ENCODE measurements at regions not wholly inside any gene's neighbourhood (a gene's known extent, or its start where the extent isn't known, plus 50 kb on each side); places are given as distances from the start of the nearest gene placed in this dataset.

DNA sequence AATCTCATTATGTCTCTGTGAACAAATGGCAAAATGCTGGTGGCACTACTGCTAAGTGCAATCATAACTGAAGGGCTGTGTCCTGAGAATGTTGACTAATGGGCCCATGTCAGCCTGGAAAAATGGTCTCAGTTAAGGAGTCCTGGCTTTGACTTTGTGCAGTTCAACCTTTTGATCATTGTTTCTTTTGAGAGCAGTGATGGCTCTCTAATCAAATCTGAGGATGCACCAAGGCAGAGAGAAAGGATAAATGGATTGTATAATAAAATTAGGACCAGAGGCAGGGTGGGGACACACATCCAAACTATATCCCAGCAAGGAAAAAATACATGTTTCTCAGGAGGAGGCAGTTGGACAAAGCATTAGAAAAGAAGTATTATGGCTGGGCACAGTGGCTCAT is 59.6 kb upstream of the SYN3 start:
- TF ChIP-seq, protein P1, sequence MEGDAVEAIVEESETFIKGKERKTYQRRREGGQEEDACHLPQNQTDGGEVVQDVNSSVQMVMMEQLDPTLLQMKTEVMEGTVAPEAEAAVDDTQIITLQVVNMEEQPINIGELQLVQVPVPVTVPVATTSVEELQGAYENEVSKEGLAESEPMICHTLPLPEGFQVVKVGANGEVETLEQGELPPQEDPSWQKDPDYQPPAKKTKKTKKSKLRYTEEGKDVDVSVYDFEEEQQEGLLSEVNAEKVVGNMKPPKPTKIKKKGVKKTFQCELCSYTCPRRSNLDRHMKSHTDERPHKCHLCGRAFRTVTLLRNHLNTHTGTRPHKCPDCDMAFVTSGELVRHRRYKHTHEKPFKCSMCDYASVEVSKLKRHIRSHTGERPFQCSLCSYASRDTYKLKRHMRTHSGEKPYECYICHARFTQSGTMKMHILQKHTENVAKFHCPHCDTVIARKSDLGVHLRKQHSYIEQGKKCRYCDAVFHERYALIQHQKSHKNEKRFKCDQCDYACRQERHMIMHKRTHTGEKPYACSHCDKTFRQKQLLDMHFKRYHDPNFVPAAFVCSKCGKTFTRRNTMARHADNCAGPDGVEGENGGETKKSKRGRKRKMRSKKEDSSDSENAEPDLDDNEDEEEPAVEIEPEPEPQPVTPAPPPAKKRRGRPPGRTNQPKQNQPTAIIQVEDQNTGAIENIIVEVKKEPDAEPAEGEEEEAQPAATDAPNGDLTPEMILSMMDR (IDR thresholded peaks at IDR 0.05) = no peak
- DNase-seq = no peak

GRCh38 chr22:33116841-33117547 is 58.8 kb upstream of the SYN3 start:
- intact Hi-C loops (cut with DNase I) = no loop called here
- H3K27ac ChIP-seq = no peak overlapping the region
- H3K27me3 ChIP-seq = peaks cover 4% of the 10 kb centered on the region
- H3K36me3 ChIP-seq = no peaks in the 10 kb centered on the region
- TF ChIP-seq, protein P1 (IDR thresholded peaks at IDR 0.05) = no peak
- ATAC-seq = no peak
- no peak for DNase-seq
- H3K4me3 ChIP-seq = no peak overlapping the region
- no peaks in the 10 kb centered on the region for H3K4me1 ChIP-seq
- no peaks in the 10 kb centered on the region for H3K9me3 ChIP-seq

More for the DNA sequence above, 59.6 kb upstream of the SYN3 start:
- intact Hi-C loops (cut with DNase I) = no loop called here
- Histone ChIP-seq H3K4me1 (no peaks in the 10 kb centered on the region), H3K9me3 (no peaks in the 10 kb centered on the region), H3K4me3 (no peak overlapping the region), H3K27ac (no peak overlapping the region), H3K36me3 (no peaks in the 10 kb centered on the region), H3K27me3 (peaks cover 4% of the 10 kb centered on the region)
- no peak for ATAC-seq

- intact Hi-C loops (cut with DNase I) = no loop called here
- Histone ChIP-seq H3K4me1 (no peaks in the 10 kb centered on the region), H3K27me3 (peaks cover 4% of the 10 kb centered on the region), H3K4me3 (no peak overlapping the region), H3K27ac (no peak overlapping the region), H3K9me3 (no peaks in the 10 kb centered on the region), H3K36me3 (no peaks in the 10 kb centered on the region)
- TF ChIP-seq, protein P1 (IDR thresholded peaks at IDR 0.05) = no peak
- DNase-seq = no peak
- no peak for ATAC-seq
Observed at GRCh38 chr22:33114565-33114964, 56.4 kb upstream of the SYN3 start.

DNA sequence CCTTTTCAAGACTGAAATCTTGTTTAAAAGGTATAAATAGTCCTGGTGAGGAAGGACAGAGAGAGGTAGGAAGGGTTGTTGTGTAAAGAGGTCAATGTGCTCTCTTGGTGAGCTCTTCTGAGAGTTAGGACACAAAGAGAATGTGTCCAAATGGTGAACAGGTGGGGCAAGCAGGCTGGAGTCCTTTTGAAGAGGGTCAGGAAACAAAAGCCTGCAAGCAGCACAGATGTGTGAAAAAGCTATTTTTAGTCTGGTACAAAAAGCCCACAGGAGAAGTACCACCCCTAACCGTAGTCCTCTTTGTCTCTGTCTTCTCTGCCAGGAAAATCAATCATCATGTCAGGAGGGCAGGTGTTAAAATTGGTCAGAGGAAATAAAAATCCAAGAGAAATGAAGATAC is 54.4 kb upstream of the SYN3 start:
- TF ChIP-seq, protein P1 (IDR thresholded peaks at IDR 0.05) = no peak
- Histone ChIP-seq H3K9me3 (no peaks in the 10 kb centered on the region), H3K27me3 (peaks cover 4% of the 10 kb centered on the region), H3K4me1 (no peaks in the 10 kb centered on the region), H3K36me3 (no peaks in the 10 kb centered on the region), H3K27ac (no peak overlapping the region), H3K4me3 (no peak overlapping the region)
- DNase-seq = no peak
- intact Hi-C loops (cut with DNase I) = no loop called here
- ATAC-seq = no peak

DNA sequence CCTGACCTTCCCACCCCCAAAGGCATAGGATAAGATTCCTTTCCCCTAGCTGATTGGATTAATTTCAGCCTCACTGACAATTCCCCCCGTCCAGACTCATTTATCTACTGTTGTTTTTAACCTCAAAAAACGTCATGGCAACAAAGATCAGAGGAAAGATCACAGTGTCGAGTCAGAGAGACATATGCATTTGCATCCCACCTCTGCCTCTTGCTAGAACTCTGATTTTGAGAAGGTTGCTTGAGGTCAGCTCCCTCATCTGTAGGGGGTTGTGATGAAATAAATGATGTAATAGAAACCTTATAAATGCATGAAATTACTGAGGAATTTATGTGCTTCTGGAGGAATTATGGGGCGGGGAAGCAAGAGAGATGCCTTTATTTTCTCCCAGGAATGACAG is 53.3 kb upstream of the SYN3 start:
- H3K27ac ChIP-seq = no peak overlapping the region
- no peaks in the 10 kb centered on the region for H3K4me1 ChIP-seq
- H3K36me3 ChIP-seq = no peaks in the 10 kb centered on the region
- no peaks in the 10 kb centered on the region for H3K9me3 ChIP-seq
- DNase-seq (no peak), ATAC-seq (no peak)
- TF ChIP-seq, protein P1 (IDR thresholded peaks at IDR 0.05) = no peak
- peaks cover 4% of the 10 kb centered on the region for H3K27me3 ChIP-seq
- intact Hi-C loops (cut with DNase I) = no loop called here
- no peak overlapping the region for H3K4me3 ChIP-seq
